GM21825 (cell line): ENCODE measurements at regions not wholly inside any gene's neighbourhood (a gene's known extent, or its start where the extent isn't known, plus 50 kb on each side); places are given as distances from the start of the nearest gene placed in this dataset.
"Not testable (repeated sequence)": the region's sequence is repeated elsewhere in the genome, so short reads cannot be mapped to it uniquely, and the experiment has no call there.

Experiments
- ATAC-seq: cut with Tn5 transposase; IDR thresholded peaks from one replicate; pipeline ENCODE4 v1.9.1; 2021; ENCODE audit warnings: mild to moderate bottlenecking, moderate library complexity; ENCODE audit not compliant: unreplicated experiment

DNA sequence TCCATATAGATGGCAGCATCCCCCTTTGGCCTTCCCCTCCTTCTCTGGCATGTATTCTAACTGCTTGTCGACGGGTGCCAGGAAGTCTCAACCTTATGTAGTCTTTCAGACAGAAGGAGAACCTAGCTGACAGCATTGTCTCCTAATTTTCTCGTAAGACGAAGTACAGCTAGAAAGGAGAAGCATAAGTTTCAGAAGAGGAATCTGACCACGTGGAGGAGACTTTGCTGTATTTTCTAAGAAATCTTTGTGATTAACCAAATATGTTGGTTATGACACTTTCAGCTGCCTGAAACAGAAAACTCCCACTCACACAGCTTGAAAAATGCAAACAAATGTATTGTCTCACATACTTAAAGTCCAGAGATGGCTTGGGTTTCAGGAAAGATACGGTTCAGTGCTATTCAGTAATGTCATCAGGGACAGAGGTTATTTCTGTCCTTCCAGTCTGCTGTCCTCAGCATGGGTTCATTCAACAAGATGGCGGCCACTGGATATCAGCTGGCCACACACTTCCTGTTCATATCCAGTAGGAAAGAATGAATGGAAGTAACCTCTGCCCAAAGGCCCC is 109.5 kb upstream of the ZNF648 start:
- no peak for ATAC-seq

DNA sequence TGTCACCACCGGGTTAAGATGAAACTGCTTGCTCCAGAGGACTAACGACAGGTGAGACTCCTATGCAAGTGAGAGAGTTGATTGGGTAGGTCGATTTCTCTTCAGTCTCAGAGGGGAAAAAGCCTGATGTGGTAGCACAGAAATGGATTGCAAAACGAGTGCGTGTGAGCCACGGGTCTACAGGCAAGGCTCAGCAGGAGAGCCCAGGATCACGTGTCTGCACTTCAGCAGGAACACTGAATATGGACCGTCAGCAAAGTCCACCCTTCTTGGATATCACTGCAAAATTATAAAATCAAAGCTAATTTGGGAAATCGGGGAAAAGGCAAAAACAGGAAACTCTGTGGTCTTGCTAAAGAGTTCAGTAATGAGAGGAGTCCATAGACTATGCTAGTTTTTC is 107.7 kb upstream of the ZNF648 start:
- no peak for ATAC-seq

DNA sequence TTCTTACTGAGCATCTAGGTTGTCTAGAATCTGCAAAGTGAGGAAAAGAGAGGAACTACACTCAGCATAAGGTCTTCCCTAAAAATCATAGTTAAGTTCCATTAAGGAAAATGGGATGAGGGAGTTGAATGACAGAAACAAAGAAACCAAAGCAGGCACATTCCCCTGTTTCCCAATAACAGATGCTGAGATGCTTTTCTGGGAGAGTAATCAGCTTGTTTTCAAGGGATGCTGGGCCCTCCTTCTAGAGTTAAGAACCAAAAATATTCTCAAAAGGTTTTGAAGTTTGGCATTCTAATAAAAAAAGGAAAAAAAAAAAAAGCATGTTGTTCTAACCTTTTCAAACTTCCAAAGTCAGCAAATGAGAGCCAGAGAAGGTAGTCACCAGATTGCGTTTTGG is 105.2 kb upstream of the ZNF648 start:
- no peak for ATAC-seq

DNA sequence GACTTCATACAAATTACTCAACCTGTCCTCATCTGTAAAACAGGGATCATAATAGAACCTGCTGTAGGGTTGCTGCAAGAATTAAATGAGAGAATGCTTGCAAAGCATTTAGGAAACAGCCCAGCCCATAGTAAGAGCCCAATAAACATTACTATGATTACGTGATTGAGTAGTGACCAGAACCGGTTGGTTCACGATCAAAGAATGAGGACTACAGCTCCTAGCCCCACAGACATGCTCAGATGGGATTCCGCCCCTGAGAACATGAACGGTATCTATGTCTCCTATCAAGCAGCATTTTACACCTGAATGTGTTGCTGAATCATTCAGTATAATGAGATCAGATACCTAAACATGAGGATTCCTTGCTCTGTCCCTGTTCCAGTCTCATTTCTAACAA is 104.8 kb upstream of the ZNF648 start:
- no peak for ATAC-seq

DNA sequence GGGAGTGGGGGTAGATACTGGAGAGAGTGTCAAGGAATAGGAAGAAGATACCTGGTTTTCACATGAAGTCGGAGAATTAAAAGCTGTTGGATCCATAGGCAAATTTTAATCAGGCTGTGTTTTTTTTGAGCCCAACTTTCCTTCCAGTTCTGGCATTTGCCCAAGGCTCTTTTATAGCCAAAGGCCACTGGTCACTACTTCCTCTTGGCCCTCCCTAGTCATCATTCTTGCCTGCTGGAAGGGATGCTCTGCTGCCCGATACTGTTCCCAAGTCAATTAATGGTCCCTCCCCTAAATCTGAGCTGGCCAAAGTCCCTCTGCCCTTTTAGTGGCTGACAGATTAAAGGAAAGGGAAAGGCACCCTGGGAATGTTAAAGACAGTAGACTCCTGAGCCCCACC is 102.8 kb upstream of the ZNF648 start:
- no peak for ATAC-seq

DNA sequence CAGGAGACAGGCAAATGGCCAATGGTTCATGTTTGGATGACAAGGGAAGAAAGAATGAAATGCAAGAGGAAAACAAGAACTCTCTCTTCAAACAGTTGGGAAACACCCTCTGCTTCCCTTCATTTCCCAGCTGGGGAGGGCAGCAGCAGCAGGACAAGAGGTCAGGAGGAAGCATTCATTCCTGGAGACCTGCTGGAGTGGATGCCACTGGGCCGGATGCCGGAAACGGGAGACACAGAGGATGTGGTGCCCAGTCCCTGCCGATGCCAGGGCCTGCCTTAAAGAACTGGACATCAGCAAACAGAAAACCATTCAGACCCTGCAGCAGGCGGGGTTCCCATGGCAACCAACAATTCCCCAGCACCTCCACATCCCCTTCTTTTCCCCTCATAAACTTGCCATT is 102.3 kb upstream of the ZNF648 start:
- no peak for ATAC-seq

DNA sequence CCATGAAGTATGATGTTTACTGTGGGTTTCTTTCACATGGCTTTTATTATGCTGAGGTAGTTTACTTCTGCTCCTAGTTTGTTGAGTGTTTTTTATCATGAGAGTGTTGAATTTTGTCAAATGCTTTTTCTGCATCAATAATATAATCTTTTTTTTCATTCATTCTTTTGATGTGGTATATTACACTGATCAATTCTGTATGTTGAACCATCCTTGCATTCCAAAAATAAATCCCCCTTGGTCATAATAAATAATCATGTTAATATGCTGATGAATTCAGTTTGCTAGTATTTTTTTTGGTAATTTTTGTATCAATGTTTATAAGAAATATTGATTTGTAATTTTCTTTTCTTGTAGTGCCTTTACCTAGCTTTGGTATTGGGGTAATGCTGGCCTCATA is 97.9 kb upstream of the ZNF648 start:
- no peak for ATAC-seq

DNA sequence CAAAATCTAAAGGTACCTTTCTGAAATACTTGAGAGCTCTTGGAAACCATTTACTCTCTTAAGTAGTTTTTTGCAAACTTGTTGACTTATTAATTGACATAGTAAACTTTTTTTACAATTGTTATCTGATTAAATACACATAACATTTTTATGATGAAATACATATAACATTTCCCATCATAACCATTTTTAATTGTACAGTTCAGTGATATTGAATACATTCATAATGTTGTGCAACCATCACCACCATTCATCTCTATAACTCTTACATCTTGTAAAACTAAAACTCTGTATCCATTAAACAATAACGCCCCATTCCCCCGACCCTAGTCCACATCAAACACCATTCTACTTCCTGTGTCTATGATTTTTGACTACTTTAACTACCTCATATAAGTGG is 95.7 kb upstream of the ZNF648 start:
- no peak for ATAC-seq

DNA sequence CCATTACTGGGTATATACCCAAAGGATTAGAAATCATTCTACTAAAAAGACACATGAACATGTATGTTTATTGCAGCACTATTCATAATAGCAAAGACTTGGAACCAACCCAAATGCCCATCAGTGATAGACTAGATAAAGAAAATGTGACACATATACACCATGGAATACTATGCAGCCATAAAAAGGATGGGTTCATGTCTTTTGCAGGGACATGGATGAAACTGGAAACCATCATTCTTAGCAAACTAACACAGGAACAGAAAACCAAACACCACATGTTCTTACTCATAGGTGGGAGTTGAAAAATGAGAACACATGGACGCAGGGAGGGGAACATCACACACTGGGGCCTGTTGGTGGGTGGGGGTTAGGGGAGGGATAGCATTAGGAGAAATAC is 92.9 kb upstream of the ZNF648 start:
- ATAC-seq = not testable (repeated sequence)

DNA sequence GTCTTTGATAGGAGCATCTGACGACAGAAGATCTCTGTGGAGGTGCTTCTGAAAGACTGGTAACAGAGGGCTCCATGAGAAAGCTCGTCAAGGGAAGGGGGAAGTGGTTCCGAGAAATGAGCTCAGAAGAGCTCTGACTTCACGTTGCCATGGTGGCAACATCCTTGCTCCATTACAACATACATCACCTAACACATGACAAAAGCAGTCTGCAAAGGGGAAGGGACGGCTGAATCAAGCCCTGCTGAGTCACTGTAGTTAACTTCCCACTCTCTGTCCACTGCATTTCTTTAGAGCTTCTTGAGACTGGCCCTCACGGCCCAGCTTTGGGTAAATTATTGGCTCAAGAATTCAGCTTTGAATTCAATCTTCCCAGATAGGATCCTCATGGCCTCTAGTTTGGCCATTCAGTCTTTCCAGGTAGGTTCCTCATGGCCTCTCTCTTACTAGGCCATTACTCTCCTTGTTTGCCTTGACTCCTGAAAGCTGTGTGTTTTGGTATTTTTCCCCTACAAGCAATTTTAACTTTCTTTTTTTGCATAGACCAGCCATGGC is 88.0 kb upstream of the ZNF648 start:
- no peak for ATAC-seq

DNA sequence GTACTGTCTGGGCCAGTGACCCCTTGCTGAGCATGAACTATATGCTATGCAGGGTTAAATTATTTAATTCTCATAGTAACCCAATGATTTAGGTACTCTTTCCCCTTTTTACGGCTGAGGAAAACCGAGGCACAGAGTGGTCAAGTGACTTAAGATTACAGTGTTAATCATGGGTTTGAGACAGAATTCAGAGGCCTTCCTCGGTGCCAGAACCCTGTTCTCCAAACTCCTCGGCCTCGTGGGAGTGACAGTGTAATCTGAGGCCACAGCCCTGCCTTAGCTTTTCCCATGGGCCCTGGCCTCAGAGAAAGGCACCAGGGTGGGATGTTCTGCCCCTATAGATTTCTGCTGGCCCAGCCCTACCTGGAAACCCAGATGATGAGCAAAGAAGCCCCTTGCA is 86.4 kb upstream of the ZNF648 start:
- ATAC-seq = no peak

DNA sequence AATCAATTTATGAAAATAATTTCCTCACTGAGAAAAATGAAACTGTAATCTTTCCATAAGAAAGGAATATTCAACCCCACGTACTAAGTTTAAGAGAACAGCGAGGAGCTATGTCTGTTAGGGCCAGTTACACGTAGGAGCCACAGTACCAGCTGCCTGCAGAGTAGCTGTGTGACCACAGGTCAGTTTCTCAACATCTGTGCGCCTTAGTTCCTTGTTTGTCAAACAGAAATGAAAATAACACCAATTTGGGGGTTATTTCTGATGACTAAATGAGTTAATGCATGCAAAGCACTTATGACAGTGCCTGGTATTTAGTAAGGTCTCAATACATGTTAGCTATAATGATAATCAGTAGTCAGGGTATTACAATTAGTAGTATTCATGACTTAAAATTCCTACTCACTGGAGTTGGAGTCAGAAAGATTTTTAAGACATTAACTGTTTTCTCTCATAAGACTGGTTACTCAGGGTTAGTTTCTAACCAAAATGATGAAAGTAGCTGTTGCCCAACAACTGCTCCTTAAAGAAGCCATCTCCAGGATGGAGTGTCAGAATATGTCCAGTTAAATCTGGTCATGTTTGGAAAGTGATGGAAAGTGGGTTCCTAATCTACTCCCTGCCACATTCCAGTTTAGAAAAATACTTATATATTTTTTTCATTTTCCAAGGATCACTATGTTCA is 85.8 kb upstream of the ZNF648 start:
- ATAC-seq = peak; percentile 76

DNA sequence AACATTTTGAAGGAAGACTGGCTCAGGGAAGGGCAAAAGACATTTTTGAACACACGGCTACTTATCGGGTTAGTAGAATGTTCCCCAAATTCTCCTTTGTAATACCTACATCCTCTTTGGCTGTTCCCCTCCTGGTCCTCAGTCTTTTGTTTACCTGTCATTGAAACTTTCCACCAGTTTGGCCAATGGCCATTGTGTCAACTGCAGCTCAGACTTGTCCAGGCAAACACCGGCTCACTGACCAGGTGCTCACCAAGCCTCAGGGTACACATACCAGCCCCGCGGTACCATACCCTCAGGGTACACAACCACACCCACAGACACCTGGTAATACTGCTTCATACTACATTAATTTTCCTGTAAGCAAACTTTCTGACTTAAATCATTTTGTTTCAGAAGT is 84.8 kb upstream of the ZNF648 start:
- ATAC-seq = no peak

DNA sequence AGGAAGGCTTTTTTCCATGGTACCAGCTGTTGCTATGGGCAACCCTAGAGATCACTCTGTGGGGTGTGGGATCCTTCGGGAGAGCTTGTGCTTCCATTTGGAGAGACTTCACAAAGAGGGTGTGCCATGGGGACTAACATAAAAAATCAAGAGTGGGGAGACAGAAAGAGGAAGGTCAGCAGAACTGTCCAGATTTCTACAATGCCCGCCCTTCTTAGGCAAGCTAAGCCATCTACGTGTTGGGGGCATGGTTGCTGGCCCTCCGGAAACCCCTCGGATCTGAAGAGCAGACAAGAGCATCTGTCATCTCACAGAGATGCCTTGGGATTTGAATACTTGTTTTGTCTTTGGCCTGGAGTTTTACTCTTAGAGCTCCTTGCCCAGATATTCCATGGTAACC is 83.9 kb upstream of the ZNF648 start:
- no peak for ATAC-seq

DNA sequence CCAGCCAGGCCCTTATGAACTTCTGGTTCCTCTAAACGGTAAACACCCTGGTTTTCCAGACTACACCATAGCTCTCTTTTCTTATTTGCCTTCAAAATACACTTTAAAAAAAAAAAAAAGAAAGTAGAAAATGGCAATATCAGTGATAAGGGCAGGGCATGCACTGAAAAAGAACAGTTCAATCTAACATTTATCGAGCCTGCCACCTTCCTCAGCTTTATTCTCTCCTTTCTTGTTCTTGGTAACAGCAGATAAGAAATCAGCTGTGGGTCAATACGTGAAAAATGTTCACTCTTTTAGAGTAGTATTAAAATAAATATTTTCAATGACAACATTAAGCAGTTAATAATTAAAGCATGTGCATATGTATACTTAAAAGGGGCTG is 83.1 kb upstream of the ZNF648 start:
- ATAC-seq = no peak

DNA sequence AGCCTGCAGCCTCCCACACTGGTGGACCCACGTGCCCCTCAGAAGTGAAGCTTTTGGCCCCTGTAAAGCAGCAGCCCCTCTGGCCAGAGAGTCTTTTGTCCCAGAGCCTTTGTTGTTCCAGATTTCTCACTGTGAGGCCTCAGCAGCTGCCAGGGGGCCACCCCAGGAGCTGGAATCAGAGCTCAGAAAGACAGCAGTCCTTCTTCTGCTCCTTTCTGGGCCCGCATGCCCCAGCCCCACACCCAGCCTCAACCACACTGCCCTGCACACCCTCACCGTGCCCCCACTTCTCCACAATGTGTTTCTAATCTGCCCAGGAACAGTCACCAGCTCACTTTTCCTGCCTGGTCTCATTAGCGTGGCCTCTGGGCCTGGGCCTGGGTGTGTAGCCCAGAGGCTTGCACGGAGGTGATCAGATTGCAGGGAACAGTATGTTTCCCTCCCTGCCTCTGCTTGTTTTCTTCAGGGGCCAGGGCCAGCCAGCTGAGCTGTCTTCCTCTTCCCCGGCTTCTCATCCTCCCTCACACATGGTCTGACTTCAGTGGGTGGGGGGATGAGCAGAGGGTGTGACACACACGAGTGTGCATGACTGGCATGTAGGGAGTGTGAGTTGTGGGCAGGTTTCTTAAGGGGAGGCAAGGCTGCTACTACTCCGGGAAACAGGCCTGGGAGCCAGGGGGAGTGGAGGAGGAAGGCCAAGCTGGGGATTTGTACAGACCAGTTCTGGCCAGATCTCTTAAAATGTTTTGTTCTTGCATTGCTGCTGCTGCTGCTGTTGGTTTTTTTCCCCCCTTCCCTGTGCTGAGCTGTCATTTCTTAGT is 82.5 kb upstream of the ZNF648 start:
- ATAC-seq = no peak

DNA sequence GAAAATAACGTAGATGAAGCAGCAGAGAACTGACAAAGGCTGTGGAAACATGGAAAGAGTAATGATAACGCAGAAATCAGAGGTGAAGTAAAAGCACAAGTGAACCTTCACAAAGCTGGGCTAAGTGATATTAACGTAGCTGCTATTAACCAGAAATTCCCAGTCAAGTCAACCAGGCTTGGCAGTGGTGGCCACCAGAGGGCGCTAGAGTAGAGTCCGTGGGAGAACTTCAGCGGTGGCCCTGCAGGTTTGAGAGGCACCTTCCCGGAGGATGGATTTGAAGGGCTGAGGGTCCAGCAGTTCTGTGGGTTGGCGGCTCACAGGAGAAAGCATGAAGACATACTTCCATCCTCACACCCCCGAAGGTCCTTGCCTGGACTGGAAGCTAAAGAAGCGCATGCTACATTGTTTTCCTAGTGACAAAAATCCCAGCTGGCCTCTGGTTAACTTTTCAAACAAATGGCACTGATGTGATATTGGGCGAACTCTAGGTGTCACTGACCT is 81.7 kb upstream of the ZNF648 start:
- ATAC-seq = no peak

DNA sequence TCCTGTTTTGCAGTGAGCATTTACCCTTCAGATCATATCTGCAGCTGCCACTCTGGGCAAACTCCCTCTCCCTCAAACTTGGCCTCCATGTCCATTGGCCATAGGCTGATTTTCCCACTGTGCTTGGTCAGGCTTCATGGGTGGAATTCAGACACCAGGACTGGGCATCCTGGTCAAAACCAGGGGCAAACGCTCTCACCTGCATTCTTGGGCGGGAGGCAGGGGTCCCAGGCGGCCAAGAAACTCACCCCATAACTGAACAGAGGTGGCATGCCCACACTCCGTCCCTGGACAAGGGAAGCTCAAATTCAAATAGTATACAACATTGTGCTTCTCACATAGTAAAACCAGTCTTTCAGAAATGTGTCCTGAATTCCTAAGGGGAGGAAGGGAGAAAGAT is 81.1 kb upstream of the ZNF648 start:
- no peak for ATAC-seq

DNA sequence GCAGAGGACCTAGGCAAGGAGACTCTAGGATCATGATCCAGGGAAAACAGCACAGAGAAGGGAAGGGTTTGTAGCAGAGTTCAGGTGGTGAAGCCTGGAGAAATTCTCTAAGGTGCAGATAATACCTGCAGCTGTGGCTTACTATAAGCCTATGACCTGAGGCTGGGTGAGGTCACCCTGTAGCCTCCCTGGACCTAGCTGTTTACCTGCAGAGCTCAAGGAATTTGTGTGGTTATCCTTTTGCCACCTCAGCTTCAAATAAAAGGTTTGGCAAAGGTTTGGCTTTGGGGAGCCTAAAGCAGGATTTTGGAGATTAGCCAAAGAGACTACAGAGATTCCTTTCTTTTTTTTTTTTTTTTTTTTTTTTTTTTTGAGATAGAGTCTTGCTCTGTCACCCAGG is 79.5 kb upstream of the ZNF648 start:
- no peak for ATAC-seq

DNA sequence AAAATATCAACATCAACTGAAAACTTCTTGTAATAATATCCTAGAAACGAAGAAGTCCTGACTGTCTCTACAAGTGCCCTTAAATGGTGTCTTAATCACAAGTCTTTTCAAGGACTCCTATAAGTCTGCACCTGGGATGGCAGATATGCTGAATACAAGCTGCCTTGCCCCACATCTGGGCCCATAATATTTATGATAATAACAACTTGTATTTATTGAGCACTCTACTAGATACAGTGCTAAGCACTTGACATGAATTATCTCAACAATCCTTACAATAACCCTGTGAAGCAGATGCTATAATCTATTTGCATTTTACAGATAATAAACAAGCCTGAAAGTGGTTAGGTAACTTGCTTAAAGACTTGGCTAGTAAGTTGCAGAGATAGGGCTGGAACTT is 78.0 kb upstream of the ZNF648 start:
- ATAC-seq = no peak

DNA sequence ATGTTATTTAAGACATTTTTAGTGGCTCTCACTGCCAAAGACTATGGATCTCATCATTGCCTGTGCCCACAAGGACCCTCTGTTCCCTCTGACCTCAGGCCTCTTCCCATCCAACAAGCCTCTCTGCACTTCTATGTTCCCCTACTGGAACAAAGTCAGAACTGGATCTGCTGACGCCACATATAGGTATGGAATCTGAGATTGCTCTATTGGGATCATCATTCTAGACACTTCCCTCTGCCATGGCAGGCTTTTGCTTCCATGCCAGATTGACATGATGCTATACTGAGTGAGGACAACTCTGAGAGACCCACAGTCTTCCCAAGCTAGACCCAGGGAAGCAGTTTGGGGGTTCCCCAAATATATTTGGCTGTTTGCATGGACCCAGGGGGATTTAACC is 76.0 kb upstream of the ZNF648 start:
- no peak for ATAC-seq

DNA sequence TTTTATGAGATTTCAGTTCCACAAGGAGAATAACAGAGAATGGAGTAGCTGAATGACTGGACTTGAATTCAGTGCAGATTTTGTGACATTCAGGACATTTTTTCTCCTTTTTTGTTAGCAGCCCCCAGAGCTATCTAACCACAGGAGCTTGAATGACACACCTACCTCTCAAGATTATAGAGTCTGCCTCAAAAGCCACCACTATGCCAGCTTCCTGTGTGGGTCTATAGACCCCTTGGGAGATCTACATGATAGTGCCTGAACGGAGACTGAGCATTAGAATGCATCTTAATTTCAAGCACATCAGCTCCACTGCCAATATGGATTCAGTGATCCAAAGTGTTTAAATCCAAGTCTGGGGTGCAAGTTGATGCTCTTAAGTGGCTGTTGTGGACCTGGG is 74.4 kb upstream of the ZNF648 start:
- no peak for ATAC-seq
